ENCODE measurements at regions not wholly inside any gene's neighbourhood (a gene's known extent, or its start where the extent isn't known, plus 50 kb on each side); places are given as distances from the start of the nearest gene placed in this dataset.

DNA sequence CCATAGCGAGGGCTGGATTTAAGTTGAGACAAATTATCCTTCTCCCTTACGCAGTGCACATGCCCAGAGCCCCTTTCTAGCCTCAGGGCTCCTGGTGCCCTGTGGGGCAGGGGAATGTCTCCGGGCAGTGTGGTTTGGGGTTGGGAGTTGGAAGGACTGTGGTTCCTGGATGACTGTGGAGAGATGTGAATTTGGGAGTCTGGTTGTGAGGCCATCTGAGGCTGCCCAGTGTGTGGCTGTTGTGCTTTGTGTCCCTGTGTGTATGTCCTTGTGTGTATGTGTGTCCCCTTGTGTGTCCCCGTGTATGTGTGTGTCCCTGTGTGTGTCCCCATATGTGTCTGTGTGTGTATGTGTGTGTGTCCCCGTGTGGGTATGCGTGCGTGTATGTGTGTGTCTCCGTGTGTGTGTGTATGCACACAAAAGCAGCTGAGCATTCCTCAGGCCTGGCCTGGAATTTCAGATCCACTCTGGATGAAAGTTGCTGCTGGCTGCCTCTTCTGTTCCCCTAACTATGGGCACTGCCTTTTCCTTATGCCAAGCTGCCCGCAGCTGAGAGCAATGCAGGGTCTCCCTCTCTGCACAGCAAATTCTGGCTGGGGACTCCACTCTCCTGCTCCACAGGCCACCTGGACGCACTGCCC lies 65.4 kb downstream of the UBIAD1 start:
- no peak for DNase-seq

DNA sequence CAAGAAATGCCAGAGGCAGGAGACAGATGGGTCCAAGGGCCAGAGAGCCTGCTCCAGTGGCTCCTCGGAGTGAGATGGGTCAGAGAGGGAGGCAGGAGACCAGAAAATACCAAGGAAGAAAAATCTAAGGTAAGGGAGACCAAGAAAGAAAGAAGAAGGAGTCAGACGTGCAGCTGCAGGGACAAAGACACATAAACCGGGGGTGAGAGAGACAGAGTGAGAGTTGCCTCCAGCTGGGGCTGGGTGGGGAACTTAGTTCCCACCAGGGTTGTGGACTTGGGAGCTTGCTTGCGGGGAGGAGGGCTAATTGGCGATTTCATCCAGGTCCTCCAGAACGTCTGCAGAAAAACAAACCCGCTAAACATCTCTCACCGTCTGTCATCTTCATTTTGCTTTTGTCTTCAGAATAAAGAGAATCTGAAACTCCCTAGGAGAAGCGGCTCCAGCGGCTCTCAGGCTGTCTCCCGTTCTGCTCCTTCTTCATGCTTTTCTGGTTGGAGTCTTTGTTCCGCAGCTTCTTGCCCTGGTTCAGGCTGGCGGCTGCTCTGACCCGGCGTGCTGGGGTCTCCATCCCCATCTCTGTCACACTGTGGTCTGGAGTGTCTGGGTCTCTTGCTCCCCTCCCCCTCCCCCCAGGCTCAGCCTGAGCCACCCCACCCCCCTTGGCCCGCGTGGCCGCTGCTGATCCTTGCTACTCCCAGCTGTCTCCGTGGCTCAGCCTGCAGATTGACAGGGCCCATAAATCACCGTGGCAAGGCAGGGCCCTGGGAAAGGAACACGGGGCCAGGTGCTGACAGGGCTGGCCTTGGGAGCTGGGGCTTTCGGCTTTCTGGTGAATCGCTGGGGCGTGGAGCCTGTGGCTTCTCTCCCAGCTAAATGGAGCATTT lies 66.6 kb downstream of the UBIAD1 start:
- DNase-seq = no peak

DNA sequence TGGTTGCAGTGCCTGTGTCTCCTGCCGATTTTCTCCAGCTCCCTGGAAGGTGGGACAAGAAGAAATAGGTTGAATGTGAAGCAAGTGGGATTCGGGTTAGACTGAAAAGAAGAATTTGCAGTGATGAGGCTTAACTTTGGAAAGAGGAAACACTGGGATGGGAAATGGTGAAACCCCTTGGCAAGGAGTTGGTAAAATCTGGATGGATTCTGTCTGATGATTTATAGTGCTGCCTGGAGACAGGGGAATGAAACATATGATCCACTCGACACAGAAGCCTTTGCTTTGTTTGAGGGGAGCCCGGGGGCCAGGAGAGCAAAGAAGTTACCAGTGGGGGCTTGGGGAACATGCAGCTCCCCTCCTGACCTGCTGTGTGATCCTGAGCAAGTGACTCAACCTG lies 67.2 kb downstream of the UBIAD1 start:
- DNase-seq = no peak

DNA sequence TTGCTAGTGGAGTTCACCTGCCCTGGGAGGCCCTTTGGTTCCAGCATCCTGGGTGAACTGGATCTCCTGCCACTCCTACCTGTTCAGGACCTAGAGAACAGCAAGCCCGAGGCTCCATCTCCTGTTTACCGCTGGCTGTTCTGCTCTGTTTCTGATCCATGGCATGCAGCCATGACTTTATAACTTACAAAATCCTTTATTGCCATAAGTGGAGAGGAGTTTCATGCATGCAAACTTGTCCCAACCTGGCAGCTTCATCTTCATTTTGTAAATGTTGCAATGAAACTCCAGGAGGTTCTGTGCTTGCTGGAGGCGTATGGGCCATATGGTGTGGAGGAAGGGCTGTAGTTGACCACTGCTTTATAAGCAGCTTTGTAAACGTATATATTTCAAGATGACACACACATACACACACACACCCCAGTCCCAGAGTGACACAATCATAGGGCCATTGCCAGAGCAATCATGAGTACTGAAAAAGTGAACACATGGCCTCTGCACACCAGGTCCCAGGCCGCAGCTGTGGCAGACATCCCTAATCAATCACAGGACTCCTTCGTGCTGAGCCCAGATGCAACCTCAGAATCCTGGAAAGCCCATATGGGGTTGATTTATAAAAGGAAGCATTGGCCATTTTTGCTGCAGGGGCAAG lies 69.0 kb downstream of the UBIAD1 start:
- DNase-seq = no peak

DNA sequence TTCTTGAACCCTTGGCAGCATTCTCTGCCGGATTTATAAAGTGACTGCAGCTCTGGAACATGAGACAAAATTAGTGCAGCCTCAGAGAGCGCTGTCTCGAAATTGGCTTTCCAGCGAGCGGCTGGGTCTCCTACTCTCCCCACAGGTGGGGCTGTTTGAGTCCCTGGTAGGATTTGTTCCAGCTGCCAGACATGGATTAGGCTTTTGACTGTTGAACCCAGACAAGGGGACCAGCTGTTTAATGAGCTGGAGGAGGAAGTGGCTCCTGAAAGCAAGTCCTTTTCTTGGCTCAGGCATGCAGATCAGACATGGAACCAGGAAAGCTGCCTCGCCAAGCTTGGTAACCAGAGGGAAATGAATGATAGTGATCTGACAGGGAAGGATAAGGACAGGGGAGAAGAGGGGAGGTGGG lies 69.6 kb downstream of the UBIAD1 start:
- no peak for DNase-seq

DNA sequence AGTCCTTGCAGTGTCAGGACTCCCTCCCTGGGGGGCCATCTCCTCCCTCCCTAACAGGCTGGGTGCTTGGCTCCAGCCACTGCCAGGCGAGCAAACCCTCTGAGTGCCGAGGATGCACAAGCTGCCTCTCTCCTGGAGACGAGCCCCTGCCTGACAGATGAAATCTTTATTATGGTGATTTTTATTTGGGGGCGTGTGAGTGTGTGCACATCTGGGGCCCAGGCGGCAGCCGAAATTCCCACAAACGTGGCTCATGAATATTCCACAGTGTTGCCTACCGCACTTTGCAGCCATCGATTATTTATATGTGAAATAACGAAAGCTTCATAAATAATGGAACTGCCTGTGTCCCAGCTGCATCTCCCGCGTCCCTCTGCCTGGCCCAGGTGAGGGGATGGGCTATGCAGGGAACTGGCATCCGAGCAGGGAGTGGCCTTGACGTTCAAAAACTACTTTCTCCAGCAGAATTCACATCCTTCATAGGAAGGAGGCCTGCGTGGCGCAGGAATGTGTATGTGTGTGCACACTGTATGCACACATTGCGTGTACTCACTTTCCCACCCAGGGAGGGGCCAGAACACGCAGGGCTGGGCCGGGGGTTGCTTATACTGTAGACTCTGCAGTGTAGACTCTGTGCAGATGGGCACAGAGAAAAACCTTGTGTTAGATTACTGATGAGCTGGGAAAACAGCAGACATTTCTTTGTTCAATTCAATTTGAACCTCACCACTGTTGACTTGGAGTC lies 73.1 kb downstream of the UBIAD1 start:
- no peak for DNase-seq

DNA sequence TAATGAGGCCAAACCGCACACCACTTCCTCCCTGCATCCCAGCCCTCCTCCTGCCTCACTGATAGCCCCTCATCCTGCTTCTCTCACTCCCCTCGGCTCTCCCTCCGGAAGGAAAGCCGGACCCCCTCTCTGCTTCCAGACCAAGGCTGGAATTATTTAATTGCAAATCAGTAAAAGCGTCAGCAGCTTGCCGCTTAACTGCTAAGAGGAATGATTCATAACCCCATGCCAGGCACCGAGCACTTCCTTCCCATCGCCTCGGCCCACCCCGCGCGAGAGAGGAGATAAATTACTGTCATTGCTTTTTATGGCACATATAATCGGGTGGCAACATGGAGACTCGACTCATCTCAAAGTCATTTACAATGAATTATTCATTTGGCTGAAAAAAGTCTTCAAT lies 77.3 kb downstream of the UBIAD1 start:
- DNase-seq = no peak

DNA sequence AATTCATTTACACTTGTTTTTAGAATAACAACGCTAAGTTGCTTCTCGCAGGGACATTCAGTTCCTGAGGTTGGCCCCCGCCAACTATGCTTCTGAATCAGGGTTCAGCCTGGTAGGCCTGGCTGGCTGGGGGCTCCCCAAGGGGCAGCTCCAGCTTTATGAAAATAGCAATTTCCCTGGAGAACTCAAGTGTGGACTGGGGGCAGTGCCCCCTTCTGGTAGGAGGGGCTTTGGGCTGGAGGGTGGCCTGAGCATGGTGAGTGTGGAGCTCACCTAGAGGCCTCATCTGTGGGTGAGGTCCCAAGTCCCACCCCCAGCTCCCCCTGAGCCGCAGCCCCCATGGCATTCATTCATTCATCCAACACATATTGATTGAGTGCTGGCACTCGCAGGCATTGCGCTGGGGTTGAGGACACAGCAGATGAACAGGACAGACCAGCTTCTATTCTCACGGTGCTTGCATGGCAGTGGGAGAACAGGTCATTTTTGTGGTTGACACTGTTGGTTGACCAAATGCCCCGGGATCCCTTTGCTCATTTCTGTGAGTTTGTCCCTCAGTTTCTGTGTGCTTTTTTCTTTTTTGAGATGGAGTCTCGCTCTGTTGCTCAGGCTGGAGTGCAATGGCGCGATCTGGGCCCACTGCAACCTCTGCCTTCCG lies 79.2 kb downstream of the UBIAD1 start:
- no peak for DNase-seq

DNA sequence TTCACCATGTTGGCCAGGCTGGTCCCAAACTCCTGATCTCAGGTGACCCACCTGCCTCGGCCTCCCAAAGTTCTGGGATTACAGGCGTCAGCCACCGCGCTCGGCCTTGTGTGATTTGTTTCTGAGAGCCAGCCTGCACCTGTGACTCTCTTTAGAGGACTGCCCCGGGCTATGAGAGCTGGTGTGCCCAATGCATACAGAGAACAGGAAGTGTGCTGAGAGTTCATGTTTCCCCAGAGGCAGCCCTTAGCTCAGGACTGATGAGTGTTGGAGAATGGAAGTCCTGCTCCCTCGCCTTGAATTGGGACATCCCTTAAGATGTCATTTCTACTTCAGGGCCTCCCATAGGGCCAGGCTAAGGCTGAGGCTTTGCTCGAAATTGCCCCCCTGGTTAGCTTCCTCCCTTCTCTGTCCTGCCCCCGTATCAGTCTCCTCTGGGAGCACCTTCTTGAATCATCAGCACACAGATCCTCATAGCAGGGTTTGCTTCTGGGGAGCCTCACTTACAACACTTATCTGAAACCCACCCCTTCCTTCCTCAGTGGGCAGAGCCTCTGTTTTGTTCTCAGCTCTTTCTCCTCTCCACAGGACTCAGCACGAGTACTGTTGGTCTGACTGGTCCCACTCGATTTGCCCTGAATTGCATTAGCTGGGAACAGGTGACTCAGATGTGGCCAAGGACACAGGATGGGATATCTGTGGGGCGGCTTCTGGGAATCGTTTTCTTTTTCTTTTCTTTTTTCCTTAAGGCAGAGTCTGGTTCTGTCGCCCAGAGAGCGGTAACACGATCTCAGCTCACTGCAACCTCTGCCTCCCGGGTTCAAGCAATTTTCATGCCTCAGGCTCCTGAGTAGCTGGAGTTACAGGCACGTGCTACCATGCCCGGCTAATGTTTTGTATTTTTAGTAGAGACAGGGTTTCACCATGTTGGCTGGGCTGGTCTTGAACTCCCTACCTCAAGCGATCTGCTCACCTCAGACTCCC lies 80.1 kb downstream of the UBIAD1 start:
- no peak for DNase-seq

DNA sequence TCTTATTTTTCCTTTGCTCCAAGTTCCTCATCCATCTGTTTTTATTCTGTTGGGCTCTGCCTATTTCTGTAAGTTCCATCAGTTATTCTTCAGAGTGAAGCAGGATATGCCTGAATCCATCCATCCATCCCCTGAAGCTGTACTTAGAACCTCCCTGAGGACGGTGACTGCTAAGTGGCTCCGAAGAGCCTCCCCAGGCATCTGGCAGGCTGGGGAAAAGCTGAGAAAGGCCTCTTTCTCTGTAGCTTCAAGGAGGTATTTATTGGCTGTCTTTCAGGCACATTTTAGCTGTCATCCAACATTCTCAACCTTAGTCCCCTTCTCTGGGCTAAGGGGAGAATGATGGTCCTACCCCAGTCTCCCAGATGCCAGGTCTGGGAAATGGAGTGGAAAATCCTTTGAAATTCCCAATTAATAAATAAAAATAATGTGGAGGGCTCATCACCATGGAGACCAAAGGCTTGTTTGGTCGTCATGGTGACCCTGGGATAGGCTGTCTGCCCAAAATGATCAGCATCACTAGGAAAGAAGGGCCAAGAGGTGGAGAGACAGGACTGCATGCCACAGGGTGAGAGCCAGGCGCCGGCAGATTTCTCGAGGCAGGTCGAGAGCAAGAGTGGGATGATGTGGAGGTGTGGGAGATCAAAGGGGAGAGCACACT lies 82.0 kb downstream of the UBIAD1 start:
- DNase-seq = no peak

DNA sequence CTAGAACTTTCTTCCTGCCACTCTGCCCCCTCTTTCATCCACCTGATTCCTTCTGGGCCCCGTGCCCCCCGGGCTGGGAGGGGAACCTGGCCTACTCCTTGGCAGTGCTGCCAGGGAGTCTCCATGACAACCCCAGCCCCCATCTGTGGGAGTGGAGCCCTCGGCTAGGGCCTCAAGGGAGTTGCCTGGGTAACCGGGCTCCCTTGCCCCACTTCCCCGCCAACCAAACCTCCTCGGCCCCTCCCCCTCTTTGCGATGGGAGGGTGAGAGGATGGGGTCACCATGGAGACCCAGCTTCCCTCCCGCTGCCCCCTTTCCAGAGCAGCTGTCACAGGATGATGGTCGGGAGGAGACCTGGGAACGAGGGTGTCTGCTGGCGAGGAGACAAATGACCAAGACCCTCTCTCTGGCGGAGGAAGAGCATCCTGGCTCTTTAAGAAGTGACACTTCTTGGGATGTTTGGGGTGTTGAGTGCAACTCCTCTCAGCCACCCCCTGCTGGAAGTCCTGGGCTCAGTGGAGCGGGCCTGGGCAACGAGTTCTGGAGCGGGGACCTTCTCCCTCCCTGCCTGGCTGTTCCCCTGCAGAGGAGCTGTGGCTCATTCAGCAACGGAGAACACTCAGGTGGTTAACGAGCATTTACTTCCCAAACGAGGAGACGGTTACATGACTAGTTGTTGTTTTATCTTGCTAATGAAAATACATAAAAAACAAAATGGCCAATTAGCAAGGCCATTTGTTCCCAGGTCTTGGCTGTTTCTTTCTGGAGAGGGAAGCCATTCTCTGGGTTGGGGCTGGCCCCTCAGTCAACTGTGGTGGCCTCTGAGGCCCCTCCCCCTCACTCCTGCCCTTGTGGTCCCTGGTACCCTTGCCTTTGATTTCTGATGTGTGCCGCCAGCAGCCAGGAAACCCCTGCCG lies 82.8 kb downstream of the UBIAD1 start:
- no peak for DNase-seq

DNA sequence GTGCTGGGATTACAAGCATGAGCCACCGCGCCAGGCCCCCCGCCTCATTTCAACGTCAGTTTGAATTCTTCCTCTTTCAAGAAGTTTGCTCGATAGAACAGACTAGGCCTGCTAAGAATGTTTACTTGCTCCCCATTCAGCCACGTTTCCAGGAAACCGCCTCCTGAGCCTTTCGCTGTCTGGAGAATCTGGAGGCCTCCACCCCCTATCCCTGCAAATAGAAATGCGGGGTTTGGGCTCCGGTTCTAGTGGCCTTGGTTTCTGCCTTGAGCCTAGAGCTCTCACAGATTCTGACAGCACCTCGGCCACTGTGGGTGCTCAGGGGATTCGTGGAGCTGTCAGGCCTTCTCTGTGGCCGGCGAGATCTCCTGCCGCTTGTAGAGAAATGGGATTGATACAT lies 84.3 kb downstream of the UBIAD1 start:
- DNase-seq = no peak

DNA sequence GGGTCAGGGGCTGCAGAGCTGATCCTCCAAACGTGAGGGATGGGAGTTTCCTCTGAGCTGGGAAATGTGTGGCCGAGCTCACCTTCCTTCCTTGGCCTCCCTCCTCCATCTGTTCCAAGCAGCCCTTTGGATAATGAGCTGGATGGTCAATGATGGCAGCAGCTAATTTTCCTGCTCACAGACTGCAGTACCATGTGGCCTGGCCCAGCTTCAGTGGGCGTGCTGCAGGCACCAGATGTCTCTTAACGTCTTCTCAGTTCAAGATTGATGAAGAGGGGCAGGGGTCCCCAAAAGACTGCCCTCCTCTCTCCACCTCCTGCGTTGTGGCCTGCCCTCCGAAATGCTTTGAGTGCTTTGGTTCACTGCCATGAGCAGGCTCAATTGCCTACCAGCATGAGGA lies 86.0 kb downstream of the UBIAD1 start:
- no peak for DNase-seq

DNA sequence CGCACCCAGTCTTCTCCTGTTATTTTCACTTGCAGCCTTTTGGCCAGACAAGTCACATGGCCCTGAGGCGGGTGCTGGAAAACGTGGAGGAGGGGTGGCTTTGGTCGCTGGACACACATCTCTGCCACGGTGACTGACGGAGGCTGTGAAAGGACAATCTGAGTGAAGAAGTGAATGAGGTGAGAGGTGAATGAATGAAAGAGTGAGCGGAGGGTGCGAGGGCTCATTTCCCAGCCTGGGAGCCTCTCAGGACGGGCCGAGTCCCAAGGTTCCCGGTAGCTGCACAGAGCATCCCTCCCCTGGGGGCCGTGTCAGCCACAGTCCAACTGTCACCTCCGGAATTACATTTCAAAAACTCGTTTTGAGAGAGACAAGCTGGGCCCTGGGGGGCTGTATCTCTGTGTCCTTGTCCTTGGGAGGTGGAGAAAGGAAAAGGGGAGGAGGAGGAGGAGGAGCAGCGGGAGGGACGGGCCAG lies 89.6 kb downstream of the UBIAD1 start:
- DNase-seq = no peak

DNA sequence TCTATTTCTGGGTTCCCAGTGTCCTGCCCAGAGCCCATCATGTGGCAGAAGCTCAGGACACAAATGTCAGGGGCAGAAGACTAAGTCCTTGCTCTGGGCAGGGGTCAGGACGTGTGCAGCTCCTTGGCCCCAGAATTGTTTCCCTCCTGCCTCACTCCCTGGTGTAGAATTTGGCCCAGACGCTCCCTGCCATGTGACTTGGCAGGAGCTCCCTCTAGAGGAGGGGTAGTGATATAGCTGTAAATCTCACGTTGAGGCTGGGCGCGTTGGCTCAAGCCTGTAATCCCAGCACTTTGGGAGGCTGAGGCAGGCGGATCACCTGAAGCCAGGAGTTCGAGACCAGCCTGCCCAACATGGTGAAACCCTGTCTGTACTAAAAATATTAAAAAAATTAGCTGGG lies 91.2 kb downstream of the UBIAD1 start:
- DNase-seq = no peak

DNA sequence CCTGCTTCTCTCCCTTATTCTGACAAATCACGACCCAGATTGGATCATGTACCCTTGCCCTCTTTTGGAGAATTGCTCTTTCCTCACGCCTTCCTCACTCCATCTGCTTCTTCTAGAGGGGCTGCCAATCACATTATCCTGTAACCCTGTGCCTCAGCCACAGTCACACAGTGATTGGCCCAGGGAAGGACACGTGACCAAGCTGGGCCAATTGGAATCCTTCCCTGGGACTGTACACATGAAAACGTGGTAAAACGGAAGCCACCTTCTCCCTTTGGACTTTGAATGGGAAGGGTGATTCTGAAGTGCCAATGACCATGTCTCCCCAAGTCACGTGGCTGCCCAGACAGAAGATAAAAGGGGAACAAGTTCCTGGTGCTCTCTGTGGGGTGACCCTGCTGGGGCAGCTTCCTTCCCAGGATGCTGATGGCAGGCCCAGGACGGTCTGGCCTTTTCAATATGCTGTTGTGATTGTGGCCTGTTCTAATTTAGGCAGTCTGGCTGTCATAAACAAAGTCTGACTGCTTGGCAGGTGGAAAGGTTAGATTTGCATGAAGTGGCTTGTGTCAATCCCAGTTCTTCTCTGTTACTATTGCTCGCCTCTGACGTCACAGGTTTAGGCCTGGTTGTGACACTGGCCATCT lies 92.9 kb downstream of the UBIAD1 start:
- DNase-seq = no peak

DNA sequence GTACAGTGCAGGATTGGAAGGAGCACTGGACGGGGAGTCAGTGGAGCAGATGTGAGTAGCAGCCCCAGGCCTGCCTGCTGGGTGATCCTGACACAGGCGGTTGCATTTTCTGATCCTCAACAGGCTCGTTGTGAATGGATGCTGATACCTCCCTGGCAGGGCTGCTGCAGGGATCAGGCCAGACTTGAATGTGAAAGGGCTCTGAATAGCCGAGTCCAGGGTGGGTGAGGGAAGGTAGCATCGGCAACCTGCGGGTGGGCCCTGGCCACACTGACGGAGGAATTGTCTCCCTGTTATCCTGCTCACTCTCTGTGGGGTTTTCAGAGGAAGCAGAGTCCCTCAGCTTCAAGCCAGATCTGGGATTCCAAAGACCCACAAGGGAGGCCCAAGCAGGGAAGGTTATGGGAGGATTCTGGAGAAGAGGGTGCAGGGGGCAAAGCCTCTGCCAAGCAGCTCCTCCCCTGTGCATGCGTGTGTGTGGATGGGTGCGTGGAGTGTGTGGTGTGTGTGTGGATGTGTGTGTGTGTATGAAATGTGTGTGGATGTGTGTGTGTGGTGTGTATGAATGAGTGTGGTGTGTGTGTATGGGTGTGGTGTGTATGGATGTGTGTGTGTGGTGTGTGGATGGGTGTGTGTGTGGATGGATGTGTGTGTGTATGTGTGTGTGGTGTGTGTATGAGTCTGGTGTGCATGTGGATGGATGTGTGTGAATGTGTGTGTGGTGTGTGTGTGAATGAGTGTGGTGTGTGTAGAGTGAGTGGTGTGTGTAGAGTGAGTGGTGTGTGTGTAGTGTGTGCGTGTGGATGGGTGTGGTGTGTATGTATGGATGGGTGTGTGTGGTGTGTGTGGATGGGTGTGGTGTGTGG lies 100.3 kb downstream of the UBIAD1 start:
- no peak for DNase-seq
